Fibroblast of pulmonary artery (primary cell): ENCODE measurements at regions not wholly inside any gene's neighbourhood (a gene's known extent, or its start where the extent isn't known, plus 50 kb on each side); places are given as distances from the start of the nearest gene placed in this dataset.

Source experiments
- DNase-seq: peaks from one replicate; pipeline ENCODE4 v3.0.0-alpha.2; 2010; ENCODE audit warnings: low read depth
- H3K4me3 ChIP-seq: replicated peaks from 2 replicates; pipeline ENCODE4 v1.5.1; 2011; ENCODE audit warnings: low read depth, mild to moderate bottlenecking, control low read depth, low read length, moderate library complexity
- CTCF ChIP-seq: IDR thresholded peaks from 2 replicates; pipeline ENCODE4 v1.5.1; 2011; ENCODE audit warnings: mild to moderate bottlenecking, control low read depth, low read length, inconsistent platforms; ENCODE audit errors: missing control alignments

- DNase-seq, result no peak
- no peak overlapping the region for H3K4me3 ChIP-seq
- TF ChIP-seq CTCF, result no peak
These were observed 239.3 kb upstream of the PRICKLE1 start for GRCh38 chr12:42828836-42829235.

GRCh38 chr12:42824327-42824726 lies 234.8 kb upstream of the PRICKLE1 start:
- no peak for TF ChIP-seq CTCF
- no peak overlapping the region for H3K4me3 ChIP-seq
- no peak for DNase-seq

GRCh38 chr12:42823679-42824078 lies 234.1 kb upstream of the PRICKLE1 start:
- DNase-seq, result no peak
- TF ChIP-seq CTCF, result no peak
- no peak overlapping the region for H3K4me3 ChIP-seq

- no peak for TF ChIP-seq CTCF
- no peak overlapping the region for H3K4me3 ChIP-seq
- no peak for DNase-seq
These were observed 230.3 kb upstream of the PRICKLE1 start for GRCh38 chr12:42819846-42820245.

GRCh38 chr12:42815068-42815467 lies 225.5 kb upstream of the PRICKLE1 start:
- TF ChIP-seq CTCF, result no peak
- DNase-seq, result no peak
- no peak overlapping the region for H3K4me3 ChIP-seq

GRCh38 chr12:42812871-42813270 lies 223.3 kb upstream of the PRICKLE1 start:
- no peak for TF ChIP-seq CTCF
- no peak overlapping the region for H3K4me3 ChIP-seq
- no peak for DNase-seq

GRCh38 chr12:42812086-42812485 lies 222.5 kb upstream of the PRICKLE1 start:
- no peak for TF ChIP-seq CTCF

More at GRCh38 chr12:42812086-42812485, 222.5 kb upstream of the PRICKLE1 start:
- no peak for DNase-seq
- H3K4me3 ChIP-seq, result no peak overlapping the region
